HepG2 (cell line): ENCODE measurements at regions not wholly inside any gene's neighbourhood (a gene's known extent, or its start where the extent isn't known, plus 50 kb on each side); places are given as distances from the start of the nearest gene placed in this dataset.

Source experiments
- ATAC-seq: fragments of 200-7000 bp; cut with Tn5 transposase; 3 replicates; pipeline ENCODE4 v1.9.1; 2020; ENCODE audit warnings: mild to moderate bottlenecking, moderate library complexity
- BruUV-seq: library from RNA; stranded (reverse); fragments of 400-500 nt; replicated peaks from 2 replicates; lab custom pipeline; 2021; lab: Mats Ljungman, UMichigan
- CTCF ChIA-PET: fragments of 300-600 bp; formaldehyde crosslinking; extraction: SDS; loops from one replicate; lab custom pipeline; 2021; ENCODE audit warnings: low total read pairs, inconsistent platforms, low intra/inter-chr PET ratio; lab: Yijun Ruan, JAX
- POLR2A ChIA-PET: fragments of 350-600 bp; sonication (Branson Sonifier 250); formaldehyde crosslinking; loops from one replicate; lab custom pipeline; 2020; ENCODE audit warnings: antibody characterized with exemption, inconsistent platforms; lab: Yijun Ruan, JAX
- DNase-seq: peaks from one replicate; pipeline ENCODE4 v3.0.0-alpha.2; 2015; ENCODE audit warnings: low spot score
- FAIRE-seq: peaks from 3 replicates; lab custom pipeline; 2011; peaks lifted over from hg19 to GRCh38; lab: Jason Lieb, UNC
- H2AFZ ChIP-seq: one replicate; pipeline ENCODE4 v1.6.1; 2011; ENCODE audit warnings: low read length, inconsistent platforms
- H3K27ac ChIP-seq: fragments of 300-600 bp; 3 replicates; pipeline ENCODE4 v1.8.0; 2011; ENCODE audit warnings: mixed run types, mild to moderate bottlenecking, mixed read lengths, low read length, inconsistent platforms; ENCODE audit not compliant: insufficient read depth; ENCODE audit errors: extremely low read length
- H3K27me3 ChIP-seq, 2 experiments: fragments of 200-600 bp in 1 of 2; 2 replicates in 1 of 2; 3 replicates in 1 of 2; pipeline versions ENCODE4 v1.6.0 to v1.8.0; 2011; ENCODE audit warnings: low read length in 2 of 2, mild to moderate bottlenecking in 2 of 2, moderate library complexity in 2 of 2, inconsistent platforms in 1 of 2; ENCODE audit not compliant: insufficient read depth in 2 of 2, control insufficient read depth in 1 of 2
- H3K36me3 ChIP-seq, 2 experiments: fragments of 200-600 bp in 1 of 2; replicated peaks in 1 of 2; 2 replicates in 1 of 2; 3 replicates in 1 of 2; pipeline versions ENCODE4 v1.5.1 to v1.8.0; 2011; ENCODE audit warnings: low read length in 2 of 2, inconsistent platforms in 1 of 2; ENCODE audit not compliant: insufficient read depth in 2 of 2, control insufficient read depth in 1 of 2
- H3K4me1 ChIP-seq: 2 replicates; pipeline ENCODE4 v1.5.1; 2012; ENCODE audit warnings: low read length, inconsistent platforms; ENCODE audit not compliant: insufficient read depth
- H3K4me2 ChIP-seq: 2 replicates; pipeline ENCODE4 v1.6.0; 2011; ENCODE audit warnings: low read depth, low read length, inconsistent platforms
- H3K4me3 ChIP-seq, 3 experiments: fragments of 200-600 bp in 1 of 3; sonication (generic), shearing (Covaris generic) in 1 of 3; replicated peaks in 1 of 3; 2 replicates each; pipeline ENCODE4 v1.5.1; 2011 to 2016; ENCODE audit warnings: low read length in 3 of 3, inconsistent platforms in 2 of 3, low read depth in 2 of 3, mild to moderate bottlenecking in 2 of 3, control low read depth in 1 of 3, mixed read lengths in 1 of 3; ENCODE audit not compliant: insufficient read depth in 1 of 3
- H3K79me2 ChIP-seq: one replicate; pipeline ENCODE4 v1.6.1; 2011; ENCODE audit warnings: low read length, inconsistent platforms; ENCODE audit not compliant: insufficient read depth
- H3K9ac ChIP-seq: 2 replicates; pipeline ENCODE4 v1.6.0; 2011; ENCODE audit warnings: mild to moderate bottlenecking, low read depth, low read length, inconsistent platforms; ENCODE audit not compliant: insufficient read depth
- H3K9me3 ChIP-seq: 2 replicates; pipeline ENCODE4 v1.5.1; 2012; ENCODE audit warnings: mild to moderate bottlenecking, low read length
- H4K20me1 ChIP-seq: 2 replicates; pipeline ENCODE4 v1.6.0; 2011; ENCODE audit warnings: inconsistent platforms, mild to moderate bottlenecking, low read length, moderate library complexity; ENCODE audit not compliant: insufficient read depth
- FOXA3 ChIP-seq: IDR thresholded peaks from 2 replicates; pipeline ENCODE4 v1.6.1; 2016; ENCODE audit warnings: missing genetic modification reagents, missing compliant biosample characterization
- MAFF ChIP-seq: IDR thresholded peaks from 2 replicates; pipeline ENCODE4 v1.6.1; 2011; ENCODE audit warnings: low read depth, low read length, improper control_type of control experiment
- MAFK ChIP-seq, 2 experiments: IDR thresholded peaks in 1 of 2; conservative IDR thresholded peaks in 1 of 2; 2 replicates each; pipeline ENCODE4 v1.6.1; 2011; ENCODE audit warnings: improper control_type of control experiment in 2 of 2, low read length in 2 of 2
- MED8 ChIP-seq: sonication (generic); formaldehyde crosslinking; IDR thresholded peaks from 2 replicates; pipeline ENCODE4 v1.8.1; 2023; ENCODE audit warnings: mild to moderate bottlenecking, missing genetic modification reagents; ENCODE audit not compliant: insufficient replicate concordance
- SKIL ChIP-seq: sonication (generic); formaldehyde crosslinking; IDR thresholded peaks from 2 replicates; pipeline ENCODE4 v1.8.0; 2022; ENCODE audit warnings: missing genetic modification reagents, mild to moderate bottlenecking, moderate library complexity, borderline replicate concordance
- TRIM24 ChIP-seq: sonication (generic); formaldehyde crosslinking; IDR thresholded peaks from 2 replicates; pipeline ENCODE4 v1.8.0; 2022; ENCODE audit warnings: mild to moderate bottlenecking, missing genetic modification reagents
- ZC3H13 ChIP-seq: sonication (generic); formaldehyde crosslinking; IDR thresholded peaks from 2 replicates; pipeline ENCODE4 v1.8.1; 2023; ENCODE audit warnings: mild to moderate bottlenecking, missing genetic modification reagents, moderate library complexity
- ZNF20 ChIP-seq: sonication (generic); formaldehyde crosslinking; IDR thresholded peaks from 2 replicates; pipeline ENCODE4 v1.4.0; 2020; ENCODE audit warnings: mild to moderate bottlenecking, moderate library complexity, missing genetic modification reagents
- ZNF431 ChIP-seq: sonication (generic); formaldehyde crosslinking; IDR thresholded peaks from 2 replicates; pipeline ENCODE4 v1.9.0; 2022; ENCODE audit warnings: missing genetic modification reagents, low read depth, mild to moderate bottlenecking, borderline replicate concordance
- WGBS: methylation state at CpG from one replicate; pipeline ENCODE4 v1.1.6; 2017; ENCODE audit warnings: low lambda C conversion rate; 5-methylcytosine and 5-hydroxymethylcytosine counted together
- in situ Hi-C: cut with HindIII; loops from 2 replicates; pipeline ENCODE4 v1.10.0; 2017; ENCODE audit warnings: low pct_unique_long_range_greater_than_20kb; ENCODE audit not compliant: extremely low pct_ligation_motif_present
- intact Hi-C: fragments of 100-400 bp; cut with micrococcal nuclease; formaldehyde crosslinking; loops from one replicate; pipeline ENCODE4 v1.10.0; 2022; ENCODE audit not compliant: unreplicated experiment

GRCh38 chr2:51705417-51705816 lies 673.5 kb upstream of the NRXN1 start:
- no peaks in the 10 kb centered on the region; the same call in 1 of the 2 replicates for H3K9me3 ChIP-seq
- H3K36me3 ChIP-seq = no peaks in the 10 kb centered on the region
- intact Hi-C loops (no loop called here), in situ Hi-C loops (loop anchor here (25.0 kb wide), 1 partner anchor 1168 kb away; no protein-coding TSS in a partner anchor)
- POLR2A ChIA-PET = no interaction called here
- H4K20me1 ChIP-seq = no peaks in the 10 kb centered on the region
- no peak for FAIRE-seq
- TF ChIP-seq MAFF (peak; percentile 94), ZC3H13 (CRISPR knock-in tag) (no peak), MAFK (conservative IDR thresholded peaks at IDR 0.05 in 1 of 2, IDR thresholded peaks at IDR 0.05 in 1 of 2; ENCODE audit: low read length in 2 of 2) (peak; percentile 92 to 97)
- no peak overlapping the region for H3K4me3 ChIP-seq
- CTCF ChIA-PET = no interaction called here
- no peaks in the 10 kb centered on the region for H3K4me1 ChIP-seq
- BruUV-seq = no TSS peak
- no peak for DNase-seq
- H3K27me3 ChIP-seq = no peaks in the 10 kb centered on the region
- H3K79me2 ChIP-seq = no peaks in the 10 kb centered on the region
- ATAC-seq = no peak
- H2AFZ ChIP-seq = no peak overlapping the region
- no peak overlapping the region for H3K9ac ChIP-seq
- no peak overlapping the region for H3K4me2 ChIP-seq
- 0% methylated on average over 1 of the region's 1 CpG for WGBS
- no peak overlapping the region for H3K27ac ChIP-seq

DNA sequence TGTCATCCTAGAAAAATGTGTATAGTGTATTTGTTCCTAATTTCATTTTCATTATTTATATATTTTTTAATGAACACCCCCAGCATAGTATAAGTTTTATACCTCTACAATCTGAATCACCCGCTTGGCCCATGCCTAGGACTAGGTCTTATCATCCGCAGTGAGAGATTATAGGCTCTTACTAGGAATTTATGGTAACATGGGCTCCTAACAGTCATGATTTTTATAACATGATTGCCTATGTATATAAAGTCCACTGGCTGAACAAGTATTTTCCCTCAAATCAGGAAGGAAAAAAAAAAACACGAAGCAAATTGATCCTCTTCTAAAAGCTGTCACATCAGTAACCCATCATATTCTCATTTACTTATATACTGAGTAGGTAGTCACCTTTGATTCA lies 666.1 kb upstream of the NRXN1 start:
- WGBS = 41% methylated on average over 3 of the region's 3 CpGs
- DNase-seq (no peak), FAIRE-seq (no peak), ATAC-seq (no peak)
- CTCF ChIA-PET = no interaction called here
- Histone ChIP-seq H3K4me3 (no peak overlapping the region), H3K9ac (no peak overlapping the region), H3K4me1 (peaks cover 11% of the 10 kb centered on the region), H4K20me1 (no peaks in the 10 kb centered on the region), H3K36me3 (no peaks in the 10 kb centered on the region), H3K79me2 (no peaks in the 10 kb centered on the region), H3K4me2 (no peak overlapping the region), H3K9me3 (no peaks in the 10 kb centered on the region), H3K27me3 (no peaks in the 10 kb centered on the region), H2AFZ (no peak overlapping the region), H3K27ac (no peak overlapping the region)
- intact Hi-C loops (no loop called here), in situ Hi-C loops (no loop called here)
- BruUV-seq = no TSS peak
- POLR2A ChIA-PET = no interaction called here
- TF ChIP-seq TRIM24 (CRISPR knock-in tag) (no peak), MED8 (no peak), SKIL (CRISPR knock-in tag) (no peak), ZNF431 (CRISPR knock-in tag) (no peak), ZNF20 (no peak), FOXA3 (CRISPR knock-in tag) (no peak)
